GM12878 (cell line): ENCODE measurements at regions not wholly inside any gene's neighbourhood (a gene's known extent, or its start where the extent isn't known, plus 50 kb on each side); places are given as distances from the start of the nearest gene placed in this dataset.
"Not testable (repeated sequence)": the region's sequence is repeated elsewhere in the genome, so short reads cannot be mapped to it uniquely, and the experiment has no call there.

Source experiments
- ATAC-seq: fragments of 200-7000 bp; cut with Tn5 transposase; 3 replicates; pipeline ENCODE4 v1.9.1; 2020; ENCODE audit warnings: mild to moderate bottlenecking, moderate library complexity
- BruUV-seq: library from RNA; stranded (reverse); fragments of 400-500 nt; replicated peaks from 2 replicates; lab custom pipeline; 2021; lab: Mats Ljungman, UMichigan
- CTCF ChIA-PET: fragments of 300-600 bp; sonication (Branson Sonifier 250); formaldehyde crosslinking; extraction: SDS; loops from one replicate; lab custom pipeline; 2021; ENCODE audit warnings: inconsistent platforms; lab: Yijun Ruan, JAX
- POLR2A ChIA-PET: fragments of 350-600 bp; formaldehyde crosslinking; extraction: SDS; loops from one replicate; lab custom pipeline; 2021; ENCODE audit warnings: inconsistent platforms; lab: Charles Lee
- RAD21 ChIA-PET: fragments of 300-600 bp; sonication (Branson Sonifier 250); formaldehyde crosslinking; loops from one replicate; lab custom pipeline; 2023; ENCODE audit warnings: antibody characterized with exemption; ENCODE audit not compliant: unreplicated experiment; lab: Charles Lee
- SMC1A ChIA-PET: fragments of 300-600 bp; sonication (Branson Sonifier 250); formaldehyde crosslinking; loops from one replicate; lab custom pipeline; 2023; ENCODE audit not compliant: unreplicated experiment, uncharacterized antibody; lab: Charles Lee
- DNase-seq: peaks from one replicate; pipeline ENCODE4 v3.0.0-alpha.2; 2011; ENCODE audit warnings: low read depth, low spot score
- FAIRE-seq: peaks from 3 replicates; lab custom pipeline; 2011; peaks lifted over from hg19 to GRCh38; lab: Jason Lieb, UNC
- H2AFZ ChIP-seq: 2 replicates; pipeline ENCODE4 v1.6.0; 2011; ENCODE audit warnings: low read depth, low read length, control low read depth; ENCODE audit not compliant: control insufficient read depth
- H3K27ac ChIP-seq: 2 replicates; pipeline ENCODE4 v1.5.1; 2011; ENCODE audit warnings: control low read depth; ENCODE audit not compliant: control insufficient read depth, insufficient read depth
- H3K27me3 ChIP-seq, 2 experiments: replicated peaks in 1 of 2; 2 replicates each; pipeline versions ENCODE4 v1.6.0 to v1.6.1; 2011; ENCODE audit warnings: low read length in 1 of 2; ENCODE audit not compliant: control insufficient read depth in 2 of 2, insufficient read depth in 2 of 2
- H3K36me3 ChIP-seq, 2 experiments: 2 replicates each; pipeline ENCODE4 v1.5.1; 2011; ENCODE audit warnings: low read length in 1 of 2; ENCODE audit not compliant: control insufficient read depth in 2 of 2, insufficient read depth in 2 of 2
- H3K4me1 ChIP-seq: 2 replicates; pipeline ENCODE4 v1.6.1; 2011; ENCODE audit warnings: mild to moderate bottlenecking, low read length, moderate library complexity, mixed read lengths; ENCODE audit not compliant: control insufficient read depth, insufficient read depth
- H3K4me2 ChIP-seq: 2 replicates; pipeline ENCODE4 v1.6.0; 2011; ENCODE audit warnings: control low read depth; ENCODE audit not compliant: control insufficient read depth, insufficient read depth
- H3K4me3 ChIP-seq: fragments of 200-600 bp; sonication (generic); 2 replicates; pipeline ENCODE4 v1.5.1; 2016
- H3K79me2 ChIP-seq: 2 replicates; pipeline ENCODE4 v1.6.0; 2011; ENCODE audit warnings: low read length; ENCODE audit not compliant: control insufficient read depth, insufficient read depth
- H3K9ac ChIP-seq: 2 replicates; pipeline ENCODE4 v1.8.0; 2011; ENCODE audit warnings: low read length, control low read depth, mixed read lengths; ENCODE audit not compliant: control insufficient read depth, insufficient read depth
- H3K9me3 ChIP-seq: replicated peaks from 3 replicates; pipeline ENCODE4 v1.5.1; 2011; ENCODE audit warnings: mild to moderate bottlenecking, low read length; ENCODE audit not compliant: control insufficient read depth, insufficient read depth
- H4K20me1 ChIP-seq: 2 replicates; pipeline ENCODE4 v1.6.0; 2011; ENCODE audit not compliant: control insufficient read depth, insufficient read depth
- WGBS: methylation state at CpG from one replicate; pipeline ENCODE4 v1.1.6; 2016; ENCODE audit warnings: low lambda C conversion rate; ENCODE audit not compliant: insufficient replicate concordance, insufficient coverage; ENCODE audit errors: missing lambda C conversion rate; 5-methylcytosine and 5-hydroxymethylcytosine counted together
- in situ Hi-C: fragments of 300-500 bp; cut with MboI; formaldehyde crosslinking; loops from 9 replicates; pipeline ENCODE4 v1.14.3; 2018; ENCODE audit warnings: mixed read lengths
- intact Hi-C: fragments of 100-400 bp; cut with micrococcal nuclease; formaldehyde crosslinking; loops from one replicate; pipeline ENCODE4 v1.14.2; 2022; ENCODE audit not compliant: unreplicated experiment

DNA sequence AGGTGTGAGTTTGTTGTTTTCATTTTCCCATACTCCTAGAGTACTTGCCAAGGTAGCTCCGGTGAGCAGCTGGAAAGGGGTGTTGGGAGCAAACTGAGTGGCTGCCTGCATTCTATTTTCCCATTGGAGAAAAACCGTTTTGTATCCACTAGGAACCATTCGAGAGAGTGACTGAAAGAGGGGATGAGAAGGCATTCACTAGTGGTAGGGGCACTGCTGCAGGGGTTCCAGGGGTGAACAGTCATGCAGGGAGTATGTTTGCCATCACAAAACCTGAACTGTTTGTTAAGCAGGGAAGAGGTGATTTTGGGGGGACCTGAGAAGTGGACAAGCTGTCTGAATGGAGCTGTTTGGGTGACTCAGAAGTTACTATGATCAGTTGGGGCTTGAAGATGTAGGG lies 367.5 kb upstream of the SFSWAP start:
- H3K27ac ChIP-seq, ATAC-seq, FAIRE-seq, H3K9me3 ChIP-seq, H3K4me2 ChIP-seq, DNase-seq, H2AFZ ChIP-seq, H3K79me2 ChIP-seq, intact Hi-C loops, H4K20me1 ChIP-seq, POLR2A ChIA-PET, in situ Hi-C loops, H3K36me3 ChIP-seq, BruUV-seq, RAD21 ChIA-PET, H3K27me3 ChIP-seq, H3K4me3 ChIP-seq, H3K4me1 ChIP-seq, H3K9ac ChIP-seq, SMC1A ChIA-PET: not testable (repeated sequence)
- WGBS: 21% methylated on average over 3 of the region's 3 CpGs
- CTCF ChIA-PET: interaction anchor here (0.7 kb wide), 1 partner anchor 19 kb away, joined by 3 read pairs; no protein-coding TSS in a partner anchor

DNA sequence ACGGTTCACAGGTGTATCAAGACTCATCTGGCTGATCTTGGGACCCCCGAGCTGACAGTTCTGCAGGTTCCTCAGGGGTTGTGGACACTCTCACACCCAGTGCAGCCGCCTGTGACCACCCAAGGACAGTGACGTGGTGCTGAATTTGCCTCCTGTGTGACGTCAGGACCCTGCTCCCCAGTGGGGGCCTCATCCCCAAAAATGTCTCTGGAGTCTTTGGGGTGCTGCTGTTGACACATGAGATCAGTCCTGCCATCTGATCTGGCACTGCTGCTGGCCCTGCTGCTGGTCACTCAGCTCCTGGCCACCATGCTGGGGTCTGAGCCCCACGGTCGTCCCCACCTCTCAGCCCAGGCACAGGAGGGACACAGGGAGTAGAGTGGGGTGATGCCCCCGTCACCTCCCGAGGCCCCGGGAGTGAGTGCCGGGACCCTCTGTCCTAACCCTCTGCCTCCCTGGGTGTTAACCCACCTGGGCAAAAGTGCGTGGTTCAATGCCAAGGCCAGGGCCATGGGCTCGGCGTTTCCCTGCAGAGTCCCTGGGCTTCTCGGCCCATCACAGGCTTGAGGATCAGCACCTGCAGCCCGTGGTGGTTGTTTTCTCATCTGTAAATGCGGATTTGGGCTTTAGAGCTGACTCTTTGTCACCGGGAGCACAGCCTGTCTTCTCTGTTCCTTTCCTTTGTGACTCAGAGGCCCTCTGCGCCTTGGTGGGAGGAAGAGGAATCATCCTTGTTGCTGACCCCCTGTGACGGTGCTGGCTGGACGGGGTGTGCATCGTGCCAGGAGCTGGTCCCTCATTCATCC lies 366.0 kb upstream of the SFSWAP start:
- FAIRE-seq: peak; percentile 78
- WGBS: 32% methylated on average over 22 of the region's 22 CpGs
- DNase-seq, H3K9ac ChIP-seq, H3K36me3 ChIP-seq, intact Hi-C loops, H3K9me3 ChIP-seq, RAD21 ChIA-PET, ATAC-seq, H3K4me1 ChIP-seq, CTCF ChIA-PET, H4K20me1 ChIP-seq, in situ Hi-C loops, H2AFZ ChIP-seq, H3K79me2 ChIP-seq, H3K4me2 ChIP-seq, H3K27me3 ChIP-seq, POLR2A ChIA-PET, BruUV-seq, SMC1A ChIA-PET, H3K4me3 ChIP-seq, H3K27ac ChIP-seq: not testable (repeated sequence)
